HG03521 (cell line): ENCODE measurements at regions not wholly inside any gene's neighbourhood (a gene's known extent, or its start where the extent isn't known, plus 50 kb on each side); places are given as distances from the start of the nearest gene placed in this dataset.
A peak's percentile ranks its signal among the peaks of the same experiment; 100 is the strongest.

Experiments used
- ATAC-seq: cut with Tn5 transposase; IDR thresholded peaks from one replicate; pipeline ENCODE4 v1.9.1; 2021; ENCODE audit warnings: mild to moderate bottlenecking, moderate library complexity; ENCODE audit not compliant: unreplicated experiment

- ATAC-seq: no peak
Measured at GRCh38 chrX:45714866-45715265, 514.2 kb upstream of the DIPK2B start.

- ATAC-seq: no peak
Measured at GRCh38 chrX:45712067-45712466, 511.4 kb upstream of the DIPK2B start.

GRCh38 chrX:45711231-45711630, 510.6 kb upstream of the DIPK2B start:
- ATAC-seq: no peak

GRCh38 chrX:45710081-45710801, 509.6 kb upstream of the DIPK2B start:
- peak; percentile 78 for ATAC-seq

GRCh38 chrX:45709381-45709780, 508.7 kb upstream of the DIPK2B start:
- no peak for ATAC-seq

GRCh38 chrX:45699158-45699557, 498.5 kb upstream of the DIPK2B start:
- ATAC-seq: no peak

GRCh38 chrX:45697591-45697990, 496.9 kb upstream of the DIPK2B start:
- ATAC-seq: no peak

- ATAC-seq: no peak
Measured at GRCh38 chrX:45696736-45697135, 496.1 kb upstream of the DIPK2B start.

- ATAC-seq: no peak
Measured at GRCh38 chrX:45689971-45690370, 489.3 kb upstream of the DIPK2B start.

GRCh38 chrX:45683914-45684313, 483.2 kb upstream of the DIPK2B start:
- no peak for ATAC-seq

GRCh38 chrX:45681891-45682290, 481.2 kb upstream of the DIPK2B start:
- no peak for ATAC-seq

- ATAC-seq: no peak
Measured at GRCh38 chrX:45669715-45670340, 469.2 kb upstream of the DIPK2B start.

- no peak for ATAC-seq
Measured at GRCh38 chrX:45668686-45669443, 468.2 kb upstream of the DIPK2B start.

GRCh38 chrX:45667666-45668065, 467.0 kb upstream of the DIPK2B start:
- no peak for ATAC-seq

- ATAC-seq: no peak
Measured at GRCh38 chrX:45664727-45665290, 464.1 kb upstream of the DIPK2B start.

- no peak for ATAC-seq
Measured at GRCh38 chrX:45660477-45660876, 459.8 kb upstream of the DIPK2B start.

- no peak for ATAC-seq
Measured at GRCh38 chrX:45633419-45633818, 432.7 kb upstream of the DIPK2B start.

- no peak for ATAC-seq
Measured at GRCh38 chrX:45632506-45632905, 431.8 kb upstream of the DIPK2B start.

GRCh38 chrX:45630078-45630477, 429.4 kb upstream of the DIPK2B start:
- ATAC-seq: no peak

GRCh38 chrX:45628041-45628440, 427.4 kb upstream of the DIPK2B start:
- ATAC-seq: no peak

- no peak for ATAC-seq
Measured at GRCh38 chrX:45623266-45623665, 422.6 kb upstream of the DIPK2B start.

GRCh38 chrX:45622538-45622937, 421.9 kb upstream of the DIPK2B start:
- no peak for ATAC-seq
